GM04503 (cell line): ENCODE measurements at regions not wholly inside any gene's neighbourhood (a gene's known extent, or its start where the extent isn't known, plus 50 kb on each side); places are given as distances from the start of the nearest gene placed in this dataset.
"Not testable (repeated sequence)": the region's sequence is repeated elsewhere in the genome, so short reads cannot be mapped to it uniquely, and the experiment has no call there.

Source experiments
- DNase-seq: peaks from one replicate; pipeline ENCODE4 v3.0.0-alpha.2; 2012; ENCODE audit warnings: low read depth

DNA sequence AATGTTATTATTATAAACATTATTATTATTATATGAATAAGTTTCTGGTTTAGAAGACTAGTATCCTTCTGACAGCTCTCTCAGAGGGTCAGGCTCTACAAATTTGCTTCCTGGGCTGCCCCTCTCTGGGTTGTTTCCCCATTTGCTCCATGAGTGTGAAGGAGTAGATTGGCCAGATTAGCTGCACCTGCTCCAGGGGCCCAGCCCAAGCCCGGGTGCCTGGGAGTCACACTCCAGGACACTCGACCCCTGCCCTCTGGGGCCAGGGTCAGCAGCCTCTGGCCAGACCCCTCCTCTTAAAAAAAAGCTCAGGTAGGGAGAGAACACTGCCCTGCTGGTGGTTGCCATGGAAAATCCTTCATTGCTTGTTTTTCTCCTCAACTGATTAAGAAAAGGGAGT lies 169.0 kb upstream of the FOXD4L5 start:
- not testable (repeated sequence) for DNase-seq

DNA sequence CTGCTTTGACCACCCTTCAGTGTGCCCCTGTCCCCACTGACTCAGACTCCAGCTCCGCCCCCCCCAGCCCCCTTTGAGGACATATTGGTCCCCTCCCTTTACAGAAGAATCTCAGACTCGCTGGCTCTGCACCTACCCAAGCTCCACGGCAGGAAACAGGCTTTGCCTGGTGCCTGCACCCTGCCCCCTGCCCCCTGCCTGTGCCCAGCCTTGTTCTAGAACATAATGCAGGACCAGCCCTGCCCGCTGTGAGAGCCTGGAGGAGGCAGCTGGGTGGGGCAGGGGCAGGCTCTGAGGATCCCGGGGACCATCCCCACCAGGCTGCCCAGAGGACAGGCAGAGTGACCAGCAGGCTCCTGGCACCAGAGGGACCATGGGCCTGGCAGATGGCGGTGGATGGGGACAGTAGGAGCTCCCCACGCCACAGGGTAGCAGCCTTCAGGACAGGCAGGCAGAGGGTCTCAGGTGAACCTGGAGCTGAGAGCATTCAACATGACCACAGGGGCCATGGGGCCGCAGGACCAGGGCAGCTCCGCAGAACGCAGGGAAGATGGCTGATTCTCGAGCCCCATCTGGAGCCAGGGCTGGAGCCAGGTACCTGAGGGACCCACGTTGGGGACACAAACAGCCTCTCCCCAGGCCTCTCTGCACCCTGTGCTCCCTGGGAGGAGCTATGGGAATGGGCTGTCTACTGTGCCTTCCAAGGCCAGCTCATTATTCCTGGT lies 165.0 kb upstream of the FOXD4L5 start:
- not testable (repeated sequence) for DNase-seq

DNA sequence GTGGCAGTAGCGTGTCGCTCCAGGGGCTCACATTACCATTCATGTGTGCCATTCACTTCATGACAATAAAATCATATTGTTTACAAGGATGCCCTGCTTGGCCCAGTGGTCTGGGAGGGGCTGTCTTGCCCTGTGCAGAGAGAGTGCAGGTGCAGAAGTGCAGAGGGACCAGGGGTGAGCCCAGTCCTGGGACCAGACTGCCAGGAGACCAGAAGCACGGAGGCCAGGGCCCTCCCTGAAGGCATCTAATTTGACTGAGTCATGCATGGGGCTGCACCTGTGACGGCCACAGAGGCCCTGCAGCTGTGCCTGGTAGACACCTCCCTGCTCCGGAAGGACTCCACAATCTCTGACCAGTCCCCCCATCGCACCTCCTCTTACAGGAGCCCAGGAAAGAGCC lies 164.4 kb upstream of the FOXD4L5 start:
- no peak for DNase-seq

DNA sequence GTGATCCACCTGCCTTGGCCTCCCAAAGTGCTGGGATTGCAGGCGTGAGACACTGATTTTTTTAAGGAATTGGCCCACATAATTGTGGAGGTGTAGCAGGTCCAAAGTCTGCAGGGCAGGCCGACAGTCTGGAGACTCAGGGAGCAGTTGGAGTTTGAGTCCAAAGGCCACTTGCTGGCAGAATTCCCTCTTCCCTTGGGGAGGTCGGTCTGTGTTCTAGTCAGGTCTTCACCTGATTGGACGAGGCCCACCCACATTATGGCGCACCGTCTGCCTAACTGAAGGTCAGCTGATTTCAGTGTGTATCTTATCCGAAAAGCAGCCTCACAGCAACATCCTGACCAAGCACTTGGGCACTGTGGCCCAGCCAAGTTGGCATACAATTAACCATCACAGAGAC lies 162.1 kb upstream of the FOXD4L5 start:
- not testable (repeated sequence) for DNase-seq

DNA sequence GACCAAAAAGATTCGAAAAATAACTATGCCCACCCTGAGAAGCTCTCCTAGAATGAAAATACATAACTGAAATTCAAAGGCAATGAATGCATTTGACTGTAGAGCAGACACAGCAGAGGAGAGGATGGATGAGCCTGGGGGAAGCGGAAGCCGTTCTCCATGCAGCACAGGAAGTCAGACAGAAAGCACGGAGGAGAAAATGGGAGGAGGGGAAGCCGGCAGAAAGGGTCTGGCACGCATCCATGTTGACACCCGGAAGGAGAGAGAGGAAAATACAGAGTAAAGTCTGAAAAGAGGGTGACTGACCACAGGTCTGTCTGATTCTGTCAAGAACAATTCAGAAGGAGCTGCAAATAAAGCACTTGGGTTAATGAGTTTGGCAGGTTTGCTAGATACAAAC lies 161.0 kb upstream of the FOXD4L5 start:
- not testable (repeated sequence) for DNase-seq

DNA sequence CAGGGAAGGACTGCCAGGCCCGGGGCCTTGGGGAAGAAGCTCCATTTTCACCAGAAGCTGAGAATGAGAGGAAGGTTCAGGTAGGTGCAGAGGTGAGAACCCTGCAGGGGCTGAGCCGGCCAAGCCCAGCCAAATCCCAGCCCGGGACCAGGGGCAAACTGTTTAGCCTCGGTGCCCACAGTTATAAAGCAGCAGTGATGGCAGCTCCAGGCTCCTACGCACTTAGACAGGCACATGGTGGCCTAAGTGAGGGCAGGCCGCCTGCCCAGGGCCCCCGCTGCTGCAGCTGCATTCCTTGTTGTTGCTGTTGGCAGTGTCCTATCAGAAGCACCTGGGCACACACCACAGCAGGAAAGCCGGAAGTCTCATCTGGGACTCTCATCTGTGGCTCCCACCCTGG lies 159.9 kb upstream of the FOXD4L5 start:
- DNase-seq, result no peak

DNA sequence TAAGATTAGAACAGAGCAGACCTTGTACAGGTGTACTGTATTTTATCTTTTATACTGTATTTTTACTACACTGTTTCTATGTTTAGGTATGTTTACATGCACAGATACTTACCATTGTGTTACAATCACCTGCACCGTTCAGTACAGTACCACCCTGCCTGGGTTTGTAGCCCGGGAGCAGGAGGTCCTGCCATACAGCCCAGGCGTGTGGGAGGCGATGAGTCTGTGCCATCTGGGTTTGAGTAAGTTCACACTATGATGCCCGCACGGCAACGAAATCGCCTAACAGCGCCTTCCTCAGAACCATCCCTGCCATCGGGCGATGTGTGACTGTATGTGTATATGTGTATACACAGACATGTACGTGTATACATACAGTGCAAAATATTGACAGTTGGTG lies 157.1 kb upstream of the FOXD4L5 start:
- DNase-seq, result not testable (repeated sequence)

DNA sequence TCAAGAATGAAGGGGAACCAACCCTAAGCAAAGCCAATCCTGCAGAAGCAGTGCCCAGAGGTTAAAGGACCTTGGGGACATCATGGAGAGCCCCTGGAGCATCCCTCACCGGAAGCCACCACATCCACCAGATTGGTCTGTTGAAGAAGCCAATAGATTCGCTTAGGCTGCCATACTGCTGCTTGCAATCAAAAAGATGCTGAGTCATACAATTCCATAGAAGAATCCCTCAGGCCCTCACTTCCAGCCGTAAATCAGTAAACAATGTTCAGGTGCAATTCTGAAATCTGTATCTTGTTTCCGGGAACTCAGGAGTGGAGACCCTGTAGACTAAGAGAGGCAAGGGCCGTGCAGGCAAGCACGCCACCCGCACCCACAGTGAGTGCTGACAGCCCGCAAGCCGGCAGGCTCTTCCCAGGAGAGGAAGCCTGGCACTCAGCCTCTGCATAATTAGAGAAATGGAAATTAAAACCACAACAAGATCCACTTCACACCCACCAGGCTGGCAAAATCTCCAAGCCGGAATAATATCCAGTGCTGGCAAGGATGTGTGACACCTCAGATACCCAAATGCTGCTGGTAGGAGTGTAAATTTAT lies 156.4 kb upstream of the FOXD4L5 start:
- not testable (repeated sequence) for DNase-seq

DNA sequence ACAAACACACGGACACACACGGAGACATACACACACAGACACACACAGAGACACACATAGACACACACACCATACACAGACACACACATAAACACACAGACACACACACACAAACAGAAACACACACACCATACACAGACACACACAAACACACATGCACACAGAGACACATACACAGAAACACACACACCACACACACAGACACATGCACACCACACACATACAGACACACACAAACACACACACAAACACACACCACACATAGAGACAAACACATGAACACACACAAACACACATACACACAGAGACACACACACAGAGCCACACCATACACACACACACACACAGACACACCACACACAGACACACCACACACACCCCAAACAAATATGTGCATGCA lies 152.7 kb upstream of the FOXD4L5 start:
- DNase-seq, result no peak

DNA sequence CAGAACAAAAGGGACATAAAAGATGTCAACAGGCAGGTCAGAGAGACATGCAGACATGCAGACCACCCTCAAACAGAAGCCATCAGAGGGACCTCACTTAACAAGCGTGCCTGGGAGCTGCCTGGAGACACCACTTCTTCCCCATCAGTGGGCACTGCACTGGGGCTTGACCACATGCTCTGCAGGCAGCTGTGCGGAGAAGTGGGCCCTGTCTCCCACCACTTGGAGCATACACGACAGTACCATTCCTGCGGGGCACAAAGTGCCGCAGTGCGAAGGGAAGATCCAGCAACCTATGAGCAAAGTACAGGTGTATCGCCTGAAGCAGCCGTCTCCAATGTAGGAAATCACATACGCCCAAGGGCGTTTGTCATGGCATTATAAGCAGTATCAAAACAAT lies 150.5 kb upstream of the FOXD4L5 start:
- DNase-seq, result no peak

DNA sequence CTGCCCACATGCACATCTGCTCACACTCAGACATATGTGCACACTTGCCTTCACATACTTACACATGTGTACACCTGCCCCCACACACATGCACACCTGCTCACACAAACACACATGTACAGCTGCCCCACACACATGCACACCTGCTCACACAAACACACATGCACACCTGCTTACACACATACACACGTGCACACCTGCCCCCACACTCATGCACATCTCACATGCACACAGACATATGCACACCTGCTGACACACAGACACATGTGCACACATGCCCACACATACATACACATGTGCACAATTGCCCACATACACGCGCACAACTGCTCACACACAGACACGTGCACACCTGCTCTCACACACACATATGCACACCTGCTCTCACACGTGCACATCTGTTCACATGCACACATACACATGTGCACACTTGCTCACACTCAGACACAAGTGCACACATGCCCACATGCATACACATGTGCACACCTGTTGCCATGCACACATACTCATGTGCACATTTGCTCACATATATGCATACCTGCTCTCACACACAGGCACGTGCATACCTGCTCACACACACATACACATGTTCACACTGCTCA lies 147.8 kb upstream of the FOXD4L5 start:
- DNase-seq, result no peak

DNA sequence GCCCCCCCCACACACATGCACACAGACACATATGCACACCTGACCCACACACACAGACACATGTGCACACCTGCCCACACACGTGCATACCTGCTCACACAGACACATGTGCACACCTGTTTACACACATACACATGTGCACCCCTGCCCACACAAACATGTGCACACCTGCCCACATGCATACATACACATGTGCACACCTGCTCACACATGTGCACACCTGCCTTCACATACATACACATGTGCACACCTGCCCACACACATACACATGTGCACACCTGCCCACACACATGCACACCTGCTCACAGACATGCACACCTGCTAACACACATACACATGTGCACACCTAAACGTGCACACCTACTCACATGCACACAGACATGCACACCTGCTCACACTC lies 147.0 kb upstream of the FOXD4L5 start:
- DNase-seq, result no peak

DNA sequence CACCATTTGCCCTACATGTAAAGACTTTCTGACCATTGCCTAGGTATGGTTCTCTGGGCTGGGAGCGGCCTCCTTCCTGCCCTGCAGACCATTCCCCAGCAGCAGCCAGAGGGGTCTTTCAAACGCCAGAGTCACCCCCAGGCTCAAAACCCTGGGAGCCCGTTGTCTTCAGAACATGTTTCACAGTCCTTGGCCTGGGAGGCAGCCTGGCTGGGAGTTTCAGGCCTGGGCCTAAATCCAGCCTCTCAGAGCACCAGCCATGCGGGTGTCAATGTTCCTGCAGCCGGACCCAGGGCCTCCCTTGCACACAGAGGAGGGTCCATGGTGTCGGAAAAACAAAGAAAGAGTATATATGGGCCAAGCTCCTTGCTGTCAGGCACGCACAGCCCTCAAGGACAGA lies 145.2 kb upstream of the FOXD4L5 start:
- DNase-seq, result no peak

DNA sequence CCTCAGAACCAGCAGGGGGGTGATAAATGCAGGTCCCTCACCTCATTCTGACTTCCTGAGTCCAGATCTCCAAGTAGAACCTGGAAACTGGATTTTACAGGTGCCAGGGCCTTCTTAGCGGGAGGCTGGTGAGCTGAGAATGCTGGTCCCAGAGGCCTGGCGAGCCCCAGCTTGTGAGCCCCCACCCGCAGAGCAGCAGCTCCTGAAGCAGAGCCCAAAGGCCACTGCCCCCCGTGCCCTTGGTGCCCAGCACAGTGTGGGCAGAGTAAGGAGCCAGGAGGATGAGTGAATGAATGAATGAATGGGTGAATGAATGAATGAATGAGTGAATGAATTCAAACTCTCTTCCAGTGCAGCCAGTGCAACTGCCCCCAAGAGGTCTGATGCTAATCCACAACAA lies 142.4 kb upstream of the FOXD4L5 start:
- DNase-seq, result not testable (repeated sequence)

DNA sequence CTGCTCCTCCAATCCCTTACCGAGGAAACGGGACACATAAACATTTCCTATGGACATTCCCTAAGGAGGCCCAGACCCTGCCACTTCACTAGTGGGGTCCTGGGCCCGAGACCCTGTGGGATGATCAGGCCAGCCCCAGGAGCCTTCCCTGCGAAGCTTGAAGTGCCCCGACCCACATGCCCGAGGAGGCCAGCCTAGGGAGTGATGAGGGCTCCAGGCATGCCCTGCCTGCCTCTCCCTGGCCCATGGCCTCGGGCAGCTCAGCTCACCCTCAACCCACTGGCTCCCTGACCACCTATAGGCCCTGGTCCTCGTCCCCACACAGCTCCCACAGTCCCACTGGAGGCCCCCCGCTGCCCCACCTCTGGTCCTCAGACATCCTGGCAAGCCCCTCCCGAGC lies 141.8 kb upstream of the FOXD4L5 start:
- not testable (repeated sequence) for DNase-seq

DNA sequence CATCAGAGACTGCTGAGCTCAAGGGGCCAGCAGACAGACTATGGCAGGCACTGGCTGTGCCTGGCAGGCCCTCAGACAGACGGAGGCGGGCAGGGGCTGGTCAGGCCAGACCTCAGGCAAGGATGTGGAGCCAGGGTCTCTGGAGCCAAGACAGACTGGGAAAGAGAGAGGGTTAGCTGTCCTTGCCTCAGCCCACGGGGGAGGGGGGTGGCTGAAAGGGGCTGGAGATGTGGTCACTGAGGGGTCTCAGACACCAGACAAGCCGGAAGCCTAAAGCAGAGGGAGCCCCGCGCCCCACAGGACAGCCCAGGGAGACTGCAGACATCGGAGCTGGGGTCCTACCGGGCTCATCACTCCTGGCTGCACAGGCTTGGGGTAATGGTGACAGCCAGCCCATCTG lies 141.2 kb upstream of the FOXD4L5 start:
- DNase-seq, result no peak

DNA sequence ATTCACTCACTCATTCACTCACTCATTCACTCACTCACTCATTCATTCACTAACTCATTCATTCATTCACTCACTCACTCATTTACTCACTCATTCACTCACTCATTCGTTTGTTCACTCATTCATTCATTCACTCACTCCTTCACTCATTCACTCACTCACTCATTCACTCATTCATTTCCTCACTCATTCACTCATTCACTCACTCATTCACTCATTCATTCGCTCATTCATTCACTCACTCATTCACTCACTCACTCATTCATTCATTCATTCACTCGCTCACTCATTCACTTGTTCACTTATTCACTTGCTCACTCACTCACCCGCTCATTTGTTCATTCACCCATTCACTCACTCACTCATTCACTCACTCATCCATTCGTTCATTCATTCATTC lies 140.2 kb upstream of the FOXD4L5 start:
- not testable (repeated sequence) for DNase-seq

DNA sequence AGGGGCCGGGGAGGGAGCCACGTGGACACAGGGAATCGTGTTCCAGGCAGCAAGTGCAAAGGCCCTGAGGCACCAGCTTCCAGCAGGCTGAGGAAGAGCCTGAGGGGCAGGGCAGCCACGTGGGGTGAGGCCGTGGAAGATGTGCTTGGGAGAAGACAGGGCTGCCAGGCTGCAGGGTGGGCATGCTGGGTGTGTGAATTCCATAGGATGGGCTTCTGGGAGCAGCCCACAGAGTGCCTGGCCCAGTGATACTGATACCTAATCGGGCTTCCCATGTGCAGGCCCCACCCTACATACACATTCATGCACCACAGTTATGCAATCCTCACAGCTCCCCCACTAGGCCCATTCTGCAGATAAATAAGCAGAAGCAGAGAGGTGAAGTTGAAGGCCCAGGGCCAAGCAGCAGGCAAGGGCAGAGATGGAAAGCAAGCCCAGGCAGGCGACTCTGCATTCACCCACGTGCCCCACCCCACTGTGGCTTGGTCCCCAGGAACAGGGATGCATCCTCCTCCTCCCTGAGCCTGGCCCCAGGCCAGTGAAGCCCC lies 139.5 kb upstream of the FOXD4L5 start:
- not testable (repeated sequence) for DNase-seq

DNA sequence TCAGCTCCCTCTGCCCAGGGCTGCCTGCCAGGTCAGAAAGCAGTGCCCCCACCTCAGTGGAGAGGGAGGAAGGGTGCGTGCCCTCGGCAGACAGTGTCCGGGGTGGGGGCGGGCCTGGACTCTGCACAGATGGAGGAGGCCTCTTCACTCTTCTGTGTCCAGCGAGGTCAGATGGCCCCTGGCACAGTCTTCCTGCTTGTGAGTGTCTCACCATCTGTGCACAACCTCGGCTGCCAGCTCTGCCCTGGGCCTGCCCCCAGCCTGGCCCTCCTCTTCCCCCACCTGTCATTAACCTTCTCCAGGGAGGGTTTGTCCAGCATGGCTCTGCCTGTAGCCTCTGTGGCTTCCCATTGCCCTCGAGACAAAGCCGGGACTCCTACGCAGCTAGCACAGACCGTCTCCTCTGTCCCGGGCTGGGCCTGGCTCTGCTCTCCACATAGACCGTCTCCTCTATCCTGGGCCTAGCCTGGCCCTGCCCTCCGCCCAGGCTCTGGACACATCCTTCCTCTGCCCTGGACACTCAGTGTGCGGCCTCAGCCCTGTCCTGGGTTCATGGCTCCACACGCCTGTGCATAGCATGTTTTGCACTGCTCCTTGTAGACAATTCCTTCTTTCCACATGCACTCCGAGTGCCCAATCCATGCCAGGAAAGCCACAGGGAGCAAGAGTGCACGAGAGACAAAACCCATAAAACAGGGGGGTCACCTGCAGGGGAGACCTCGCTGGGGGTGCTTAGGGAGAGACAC lies 138.9 kb upstream of the FOXD4L5 start:
- DNase-seq, result not testable (repeated sequence)

DNA sequence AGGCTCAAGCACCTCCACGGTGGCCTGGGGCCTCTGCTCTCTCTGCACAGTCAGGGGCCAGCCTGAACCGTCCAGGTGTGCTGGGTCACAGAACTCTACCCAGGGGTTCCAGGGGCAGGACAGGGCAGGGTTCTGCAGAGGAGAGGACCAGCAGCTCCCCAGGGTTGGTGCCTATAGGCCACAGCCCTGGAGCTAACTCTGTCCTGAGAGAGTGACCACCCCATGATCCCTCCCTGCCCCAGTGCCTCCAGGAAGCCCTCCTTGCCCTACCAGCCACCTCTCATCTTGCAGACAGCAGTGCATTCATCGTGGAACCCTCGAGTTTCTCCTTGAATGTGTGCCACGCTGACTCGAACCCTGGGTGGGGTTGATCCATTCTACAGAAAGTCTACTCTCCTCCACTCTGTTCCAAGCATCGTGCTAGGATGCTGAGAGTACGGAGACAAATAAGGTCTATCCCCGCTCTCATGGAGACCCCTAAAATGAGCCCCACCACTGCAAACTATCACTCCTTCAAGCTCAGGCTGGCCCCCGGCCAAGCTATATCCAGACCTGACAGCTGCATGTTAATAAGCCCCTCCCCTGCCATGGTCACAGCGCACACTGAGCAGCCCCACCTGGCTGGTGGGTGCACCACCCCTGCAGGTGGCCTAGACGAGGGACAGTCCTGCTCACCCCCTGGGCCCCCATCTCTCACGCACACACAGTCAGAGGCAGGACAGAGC lies 138.1 kb upstream of the FOXD4L5 start:
- DNase-seq, result not testable (repeated sequence)

DNA sequence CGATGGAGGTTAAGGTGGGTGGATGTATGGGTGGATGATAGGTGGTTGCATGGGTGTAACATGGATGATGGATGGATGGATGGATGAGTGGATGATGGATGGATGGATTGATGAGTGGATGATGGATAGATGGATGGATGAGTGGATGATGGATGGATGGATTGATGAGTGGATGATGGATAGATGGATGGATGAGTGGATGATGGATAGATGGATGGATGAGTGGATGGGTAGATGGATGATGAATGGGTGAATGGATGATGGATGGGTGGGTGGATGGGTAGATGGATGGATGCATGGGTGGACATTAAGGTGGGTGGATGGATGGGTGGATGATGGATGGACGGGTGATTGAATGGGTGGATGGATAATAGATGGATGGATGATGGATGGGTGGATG lies 136.5 kb upstream of the FOXD4L5 start:
- DNase-seq, result not testable (repeated sequence)

DNA sequence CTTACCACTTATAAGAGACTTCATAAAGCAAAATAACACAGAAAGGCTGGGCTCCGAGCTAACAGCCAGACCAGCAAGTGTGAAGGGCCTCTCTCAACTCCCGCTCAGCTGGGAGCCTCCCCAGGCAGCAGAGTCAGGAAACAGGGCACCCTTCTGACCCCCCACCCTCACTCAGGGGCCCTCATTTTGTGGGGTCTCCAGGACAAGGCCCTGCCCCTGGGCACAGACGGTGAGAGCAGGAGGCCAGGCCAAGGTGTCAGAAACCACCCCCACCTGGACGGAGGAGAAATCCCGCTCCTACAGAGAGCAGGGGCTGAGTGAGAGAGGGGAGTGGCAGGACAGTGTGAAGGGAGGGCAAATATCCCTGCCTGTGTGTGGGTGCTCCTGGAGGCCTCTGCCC lies 135.8 kb upstream of the FOXD4L5 start:
- DNase-seq, result no peak
